Pons (tissue), 1 donor: ENCODE measurements at regions not wholly inside any gene's neighbourhood (a gene's known extent, or its start where the extent isn't known, plus 50 kb on each side); places are given as distances from the start of the nearest gene placed in this dataset.

ENCODE experiments used
- DNase-seq: peaks from one replicate; pipeline ENCODE4 v3.0.0-alpha.2; 2016; ENCODE audit warnings: low spot score

DNA sequence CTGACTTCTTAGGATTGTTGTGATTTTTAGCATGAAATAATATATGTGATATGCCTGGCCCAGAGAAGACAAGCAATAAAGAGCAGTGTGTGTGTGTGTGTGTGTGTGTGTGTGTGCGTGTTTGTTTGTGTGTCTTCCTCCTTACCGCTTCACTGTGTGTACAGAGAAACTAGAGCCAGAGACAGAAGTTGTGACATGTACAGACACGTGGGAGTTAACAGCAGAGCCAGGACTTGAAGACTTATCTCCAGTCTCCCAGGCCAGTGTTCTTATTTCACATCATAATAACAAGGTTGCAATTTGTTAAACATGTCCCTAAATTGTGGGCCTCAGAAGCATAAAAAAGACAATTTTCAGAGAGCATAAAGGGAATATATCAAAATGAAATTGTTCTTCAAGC lies 192.0 kb upstream of the JUN start:
- no peak for DNase-seq

DNA sequence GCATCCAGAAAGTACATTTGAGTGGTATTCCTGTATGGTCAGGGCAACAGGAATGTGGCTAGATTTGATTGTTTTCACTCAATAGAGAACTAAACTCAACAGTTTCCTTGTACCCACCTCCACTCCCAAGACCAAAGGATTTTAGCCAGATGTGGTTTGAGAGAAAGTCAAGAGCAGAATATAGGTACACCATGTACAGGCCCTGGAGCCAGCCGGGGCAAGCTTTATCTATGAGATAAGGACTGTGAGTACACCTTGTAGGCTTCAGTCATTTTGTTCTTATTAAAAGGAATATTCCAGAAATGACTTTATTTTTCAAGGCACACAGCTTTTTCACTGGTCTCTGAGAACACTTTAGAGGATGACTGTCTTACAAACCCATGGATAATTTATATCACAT lies 192.4 kb upstream of the JUN start:
- DNase-seq: no peak

GRCh38 chr1:58977598-58977997 lies 193.8 kb upstream of the JUN start:
- no peak for DNase-seq

DNA sequence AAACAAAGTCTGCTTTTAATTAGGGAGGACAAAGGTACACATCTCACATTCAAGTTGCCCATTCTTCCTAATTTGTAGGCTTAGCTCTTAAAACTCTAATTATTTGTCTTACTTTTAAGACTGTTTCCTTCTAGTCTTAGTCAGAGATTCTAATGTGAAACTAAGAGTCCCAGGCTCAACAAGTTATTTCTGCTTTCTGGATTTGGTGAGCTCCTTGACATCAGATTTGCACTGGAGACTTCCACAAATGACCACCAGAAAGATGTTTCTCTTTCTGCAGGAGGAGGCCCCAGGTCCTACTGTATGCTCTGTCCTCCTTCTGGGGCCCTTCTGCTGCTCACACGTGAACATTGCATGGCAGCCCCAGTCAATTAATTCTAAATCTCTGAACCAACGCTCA lies 194.2 kb upstream of the JUN start:
- DNase-seq: peak; percentile 35

DNA sequence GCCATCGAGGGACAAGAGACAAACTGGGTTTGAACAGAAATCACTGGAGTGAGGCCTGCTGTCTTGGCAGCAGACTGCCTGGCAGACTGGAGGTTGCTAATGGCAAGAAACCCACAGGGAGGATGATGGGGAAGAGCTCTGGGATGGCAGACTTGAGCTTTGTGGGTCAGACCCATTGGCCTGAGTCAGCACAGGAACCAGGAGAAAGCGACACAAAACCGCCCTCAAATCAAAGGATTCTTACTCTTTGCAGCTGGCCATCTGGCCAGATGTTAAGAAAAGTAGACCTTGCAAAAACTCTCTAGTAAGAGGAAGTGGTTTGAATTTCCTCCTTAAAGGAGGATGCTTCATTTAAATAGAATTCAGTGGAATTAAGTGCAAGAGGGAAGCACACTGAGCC lies 195.2 kb upstream of the JUN start:
- peak; percentile 54 for DNase-seq

GRCh38 chr1:58979677-58980076 lies 195.8 kb upstream of the JUN start:
- DNase-seq: no peak

DNA sequence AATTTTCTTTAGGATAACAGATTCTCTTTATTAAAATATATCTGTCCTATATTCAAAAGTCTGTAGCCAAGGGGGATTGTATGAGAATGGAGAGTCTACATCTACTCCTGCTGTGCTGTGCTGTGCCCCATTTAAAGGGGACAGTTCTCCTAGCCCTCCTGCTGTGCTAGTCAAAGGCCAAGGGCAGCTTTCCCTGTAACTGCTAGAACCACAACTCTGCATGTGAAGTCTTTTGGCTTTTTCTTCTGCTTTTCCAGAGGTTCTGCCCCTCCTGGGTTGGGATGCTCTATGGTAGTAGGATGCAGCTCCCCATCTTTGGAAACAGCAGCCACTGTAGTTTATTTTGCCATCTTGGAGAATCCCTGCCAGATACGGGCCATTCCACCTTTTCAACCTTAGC lies 197.5 kb upstream of the JUN start:
- no peak for DNase-seq

GRCh38 chr1:58982259-58982998 lies 198.6 kb upstream of the JUN start:
- DNase-seq: no peak

DNA sequence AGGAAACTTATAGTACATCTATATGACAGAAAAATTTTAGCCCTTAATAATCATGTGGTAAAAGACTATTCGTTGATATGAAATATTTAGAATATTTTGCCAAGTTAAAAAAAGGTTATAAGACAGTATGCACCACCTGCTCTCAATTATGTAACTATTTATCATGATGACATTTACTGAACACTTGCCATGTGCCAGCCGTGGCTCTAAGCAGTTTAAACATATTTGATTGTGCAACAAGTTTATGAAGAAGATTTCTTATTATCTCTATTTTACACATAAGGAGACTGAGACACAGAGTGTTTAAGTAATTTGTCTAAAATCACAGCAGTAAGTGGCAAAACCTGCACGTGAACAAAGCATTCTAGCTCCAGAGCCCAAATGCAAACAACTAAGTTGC lies 199.3 kb upstream of the JUN start:
- no peak for DNase-seq

DNA sequence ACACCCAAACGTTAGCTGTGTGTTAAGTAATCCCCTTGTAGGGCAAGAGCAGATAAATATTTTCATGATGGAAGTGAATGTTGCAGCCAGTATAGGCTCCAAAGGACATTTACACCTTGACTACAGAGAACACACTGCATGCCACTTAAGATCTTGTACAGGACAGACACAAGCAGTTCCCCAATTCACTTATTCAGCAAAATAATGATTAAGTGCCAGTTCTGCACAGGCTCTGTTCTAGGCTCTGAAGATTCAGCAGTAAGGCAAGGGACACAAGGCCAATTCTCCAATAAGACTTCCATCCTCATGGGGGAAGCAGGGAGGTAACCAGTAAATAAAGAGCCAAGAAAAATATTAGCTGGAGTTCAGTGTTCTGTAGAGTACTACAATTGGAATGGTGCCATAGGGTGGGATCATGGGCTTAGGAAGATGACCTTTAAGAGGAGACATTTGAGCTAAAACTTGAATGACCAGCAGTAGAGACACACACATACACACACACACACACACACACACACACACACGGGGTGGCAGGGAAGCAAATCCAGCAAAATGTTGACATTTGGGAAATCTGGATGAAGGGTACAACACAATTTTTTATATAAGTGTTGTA lies 199.9 kb upstream of the JUN start:
- DNase-seq: no peak

DNA sequence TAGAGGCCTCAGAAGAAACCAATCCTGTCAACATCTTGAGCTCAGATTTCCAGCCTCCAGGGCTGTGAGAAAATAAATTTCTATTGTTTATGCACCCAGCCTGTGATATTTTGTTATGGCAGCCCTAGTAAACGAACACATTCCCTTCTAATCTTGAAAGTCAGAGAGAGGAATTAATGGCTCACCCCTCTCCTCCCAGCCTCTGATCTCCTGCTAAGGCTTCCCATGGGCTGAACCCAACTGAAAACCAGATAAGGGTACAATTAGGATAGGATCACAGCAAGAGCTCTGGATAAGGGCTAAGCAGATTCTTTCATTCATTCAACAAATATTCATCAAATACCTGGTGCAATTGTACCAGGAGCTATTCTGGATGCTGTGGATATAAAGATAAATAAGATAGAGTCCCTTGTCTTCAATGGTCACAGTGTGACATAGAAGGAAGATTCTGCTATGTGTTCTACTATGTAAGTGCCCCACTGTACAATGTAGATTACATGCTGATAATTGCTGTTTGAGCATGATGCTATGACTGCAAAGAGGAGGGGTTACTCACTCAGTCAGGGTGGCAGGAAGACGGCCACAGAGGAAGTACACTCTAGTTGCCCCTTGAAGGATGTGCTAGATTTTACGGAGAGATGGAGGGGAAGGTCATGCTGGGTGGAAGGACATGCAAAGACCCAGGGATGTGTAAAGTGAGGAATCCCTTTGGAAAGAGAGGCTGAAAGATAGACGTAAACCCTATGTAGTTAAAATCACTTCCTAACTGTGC lies 203.3 kb upstream of the JUN start:
- no peak for DNase-seq

DNA sequence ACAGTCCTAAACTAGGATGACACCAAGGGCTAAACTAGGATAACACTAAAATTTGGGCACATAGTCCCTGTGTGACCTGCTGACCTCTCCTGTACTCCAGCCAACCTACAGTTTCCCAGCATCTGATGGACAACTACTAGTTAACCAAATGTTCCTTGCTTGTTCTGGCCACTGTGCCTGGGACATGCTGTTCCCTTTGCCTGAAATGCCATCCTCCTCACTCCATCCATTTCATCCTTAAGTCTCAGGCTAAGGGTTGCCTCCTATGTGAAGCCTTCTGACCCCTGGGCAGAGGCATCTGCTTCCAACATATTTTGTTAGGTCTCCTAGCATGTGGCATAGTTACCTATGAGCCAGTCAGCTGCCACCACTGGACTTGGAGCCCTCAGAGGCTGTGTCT lies 204.9 kb upstream of the JUN start:
- DNase-seq: no peak

GRCh38 chr1:58989845-58990244 lies 206.0 kb upstream of the JUN start:
- DNase-seq: no peak

GRCh38 chr1:58991305-58991704 lies 207.5 kb upstream of the JUN start:
- DNase-seq: no peak

DNA sequence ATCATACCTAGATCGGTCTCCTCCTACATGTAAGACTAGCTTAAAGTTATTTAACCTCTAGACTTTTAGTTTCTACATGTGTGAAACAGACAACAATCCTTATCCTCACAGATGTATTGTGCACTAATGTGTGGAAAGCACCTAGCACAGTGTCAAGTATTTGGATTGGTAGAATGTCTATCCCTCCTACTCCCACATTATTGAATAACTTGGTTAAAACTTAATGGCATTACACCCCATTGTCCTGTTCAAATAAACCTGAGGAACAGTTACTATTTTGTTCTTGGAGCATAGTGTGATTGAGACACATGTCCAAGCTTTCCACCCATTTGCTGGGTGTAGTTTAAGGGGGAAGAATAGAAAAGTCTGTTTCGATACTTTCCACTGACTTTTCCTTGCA lies 208.8 kb upstream of the JUN start:
- no peak for DNase-seq

GRCh38 chr1:58993403-58993802 lies 209.6 kb upstream of the JUN start:
- no peak for DNase-seq

- no peak for DNase-seq
Observed at GRCh38 chr1:58994664-58995063, 210.8 kb upstream of the JUN start.

GRCh38 chr1:58996341-58997059 lies 212.7 kb upstream of the JUN start:
- no peak for DNase-seq

DNA sequence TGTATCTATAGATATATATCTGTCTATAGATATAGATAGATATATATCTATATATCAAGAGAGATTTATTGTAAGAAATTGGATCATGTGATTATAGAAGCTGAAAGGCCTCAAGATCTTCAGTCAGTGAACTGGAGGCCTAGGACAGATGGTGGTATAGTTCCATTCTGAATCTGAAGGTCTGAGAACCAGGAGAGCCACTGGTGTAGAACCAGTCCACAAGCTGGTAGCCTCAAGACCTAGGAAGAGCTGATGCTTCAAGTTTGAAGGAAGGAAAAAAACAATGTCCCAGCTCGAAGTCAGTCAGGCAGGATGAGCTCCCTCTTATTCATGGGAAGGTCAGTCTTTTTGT lies 213.2 kb upstream of the JUN start:
- DNase-seq: no peak

GRCh38 chr1:58997637-58998036 lies 213.8 kb upstream of the JUN start:
- no peak for DNase-seq

DNA sequence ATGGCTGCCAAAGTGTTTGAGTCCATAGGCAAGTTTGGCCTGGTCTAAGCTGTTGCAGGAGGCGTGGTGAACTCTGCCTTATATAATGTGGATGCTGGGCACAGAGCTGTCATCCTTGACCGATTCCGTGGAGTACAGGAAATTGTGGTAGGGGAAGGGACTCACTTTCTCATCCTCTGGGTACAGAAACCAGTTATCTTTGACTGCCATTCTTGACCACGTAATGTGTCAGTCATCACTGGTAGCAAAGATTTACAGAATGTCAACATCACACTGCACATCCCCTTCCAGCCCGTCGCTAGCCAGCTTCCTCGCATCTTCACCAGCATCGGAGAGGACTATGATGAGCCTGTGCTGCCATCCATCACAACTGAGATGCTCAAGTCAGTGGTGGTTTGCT lies 215.8 kb upstream of the JUN start:
- DNase-seq: no peak

GRCh38 chr1:59004755-59005154 lies 220.9 kb upstream of the JUN start:
- DNase-seq: no peak
